Parathyroid adenoma (tissue), 2 donors: ENCODE measurements at regions not wholly inside any gene's neighbourhood (a gene's known extent, or its start where the extent isn't known, plus 50 kb on each side); places are given as distances from the start of the nearest gene placed in this dataset.
"Not testable (repeated sequence)": the region's sequence is repeated elsewhere in the genome, so short reads cannot be mapped to it uniquely, and the experiment has no call there.

Experiments used
- H2AFZ ChIP-seq: fragments of 300-600 bp; sonication (generic); one replicate; pipeline ENCODE4 v1.7.0; 2017; ENCODE audit warnings: antibody characterized with exemption, mild to moderate bottlenecking
- H3K27ac ChIP-seq: fragments of 300-600 bp; sonication (generic); one replicate; pipeline ENCODE4 v1.7.0; 2017
- H3K27me3 ChIP-seq: fragments of 300-600 bp; sonication (generic); one replicate; pipeline ENCODE4 v1.7.0; 2017; ENCODE audit warnings: low read length; ENCODE audit not compliant: control insufficient read depth, insufficient read depth
- H3K36me3 ChIP-seq: fragments of 300-600 bp; sonication (generic); one replicate; pipeline ENCODE4 v1.7.0; 2017; ENCODE audit warnings: low read length; ENCODE audit not compliant: control insufficient read depth, insufficient read depth
- H3K4me1 ChIP-seq: fragments of 300-600 bp; sonication (generic); one replicate; pipeline ENCODE4 v1.7.0; 2017; ENCODE audit warnings: control low read depth
- H3K4me2 ChIP-seq: fragments of 300-600 bp; sonication (generic); one replicate; pipeline ENCODE4 v1.7.0; 2017; ENCODE audit warnings: low read length
- H3K4me3 ChIP-seq: fragments of 300-600 bp; sonication (generic); one replicate; pipeline ENCODE4 v1.7.0; 2017; ENCODE audit warnings: low read depth, low read length
- H3K79me2 ChIP-seq: fragments of 300-600 bp; sonication (generic); one replicate; pipeline ENCODE4 v1.7.0; 2017; ENCODE audit warnings: control low read depth
- H3K9ac ChIP-seq: fragments of 300-600 bp; sonication (generic); one replicate; pipeline ENCODE4 v1.7.0; 2017; ENCODE audit warnings: mild to moderate bottlenecking
- H3K9me3 ChIP-seq: fragments of 300-600 bp; sonication (generic); one replicate; pipeline ENCODE4 v1.7.0; 2017; ENCODE audit warnings: low read length; ENCODE audit not compliant: control insufficient read depth
- TF ChIP-seq, protein P1 (sequence below): fragments of 300-600 bp; sonication (generic); IDR thresholded peaks from one replicate; pipeline ENCODE4 v1.7.0; 2017; ENCODE audit warnings: antibody characterized with exemption, mild to moderate bottlenecking
- donor health status: primary hyperparathyroidism.

DNA sequence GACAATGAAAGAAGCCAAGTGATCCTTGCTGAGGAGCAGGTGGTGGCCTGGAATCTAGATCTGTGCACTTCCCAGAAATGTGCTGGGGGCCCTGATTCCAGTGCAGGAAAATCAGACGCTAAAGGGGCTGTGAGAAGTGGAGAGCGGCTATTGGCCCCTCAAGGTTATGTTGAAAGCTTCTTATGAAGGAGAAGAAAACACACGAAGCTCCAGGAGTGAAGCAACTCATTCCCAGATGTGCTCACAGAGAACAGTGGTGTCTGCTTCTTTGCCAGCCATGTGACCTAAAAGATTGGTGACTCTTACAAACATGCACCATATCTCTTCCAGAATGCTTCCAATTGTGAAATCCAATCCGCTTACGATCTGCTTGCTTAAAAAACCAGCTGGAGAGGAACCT lies 679.3 kb upstream of the IGFBP3 start:
- H3K4me3 ChIP-seq = no peak overlapping the region
- H3K27me3 ChIP-seq = no peaks in the 10 kb centered on the region
- no peak overlapping the region for H3K9ac ChIP-seq
- TF ChIP-seq, protein P1, sequence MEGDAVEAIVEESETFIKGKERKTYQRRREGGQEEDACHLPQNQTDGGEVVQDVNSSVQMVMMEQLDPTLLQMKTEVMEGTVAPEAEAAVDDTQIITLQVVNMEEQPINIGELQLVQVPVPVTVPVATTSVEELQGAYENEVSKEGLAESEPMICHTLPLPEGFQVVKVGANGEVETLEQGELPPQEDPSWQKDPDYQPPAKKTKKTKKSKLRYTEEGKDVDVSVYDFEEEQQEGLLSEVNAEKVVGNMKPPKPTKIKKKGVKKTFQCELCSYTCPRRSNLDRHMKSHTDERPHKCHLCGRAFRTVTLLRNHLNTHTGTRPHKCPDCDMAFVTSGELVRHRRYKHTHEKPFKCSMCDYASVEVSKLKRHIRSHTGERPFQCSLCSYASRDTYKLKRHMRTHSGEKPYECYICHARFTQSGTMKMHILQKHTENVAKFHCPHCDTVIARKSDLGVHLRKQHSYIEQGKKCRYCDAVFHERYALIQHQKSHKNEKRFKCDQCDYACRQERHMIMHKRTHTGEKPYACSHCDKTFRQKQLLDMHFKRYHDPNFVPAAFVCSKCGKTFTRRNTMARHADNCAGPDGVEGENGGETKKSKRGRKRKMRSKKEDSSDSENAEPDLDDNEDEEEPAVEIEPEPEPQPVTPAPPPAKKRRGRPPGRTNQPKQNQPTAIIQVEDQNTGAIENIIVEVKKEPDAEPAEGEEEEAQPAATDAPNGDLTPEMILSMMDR = no peak
- H3K4me2 ChIP-seq = no peak overlapping the region
- no peaks in the 10 kb centered on the region for H3K79me2 ChIP-seq
- no peaks in the 10 kb centered on the region for H3K36me3 ChIP-seq
- no peaks in the 10 kb centered on the region for H3K9me3 ChIP-seq
- no peak overlapping the region for H3K27ac ChIP-seq
- no peaks in the 10 kb centered on the region for H3K4me1 ChIP-seq
- no peak overlapping the region for H2AFZ ChIP-seq

DNA sequence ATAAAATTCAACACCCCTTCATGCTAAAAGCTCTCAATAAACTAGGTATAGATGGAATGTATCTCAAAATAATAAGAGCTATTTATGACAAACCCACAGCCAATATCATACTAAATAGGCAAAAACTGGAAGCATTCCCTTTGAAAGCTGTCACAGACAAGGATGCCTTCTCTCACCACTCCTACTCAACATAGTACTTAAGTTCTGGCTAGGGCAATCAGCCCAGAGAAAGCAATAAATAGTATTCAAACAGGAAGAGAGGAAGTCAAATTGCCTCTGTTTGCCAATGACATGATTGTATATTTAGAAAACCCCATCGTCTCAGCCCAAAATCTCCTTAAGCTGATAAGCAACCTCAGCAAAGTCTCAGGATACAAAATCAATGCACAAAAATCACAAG lies 673.8 kb upstream of the IGFBP3 start:
- not testable (repeated sequence) for H3K4me3 ChIP-seq, H3K27ac ChIP-seq, H3K9ac ChIP-seq, H3K27me3 ChIP-seq, H3K36me3 ChIP-seq, H2AFZ ChIP-seq, H3K4me1 ChIP-seq, H3K4me2 ChIP-seq, H3K79me2 ChIP-seq, H3K9me3 ChIP-seq

DNA sequence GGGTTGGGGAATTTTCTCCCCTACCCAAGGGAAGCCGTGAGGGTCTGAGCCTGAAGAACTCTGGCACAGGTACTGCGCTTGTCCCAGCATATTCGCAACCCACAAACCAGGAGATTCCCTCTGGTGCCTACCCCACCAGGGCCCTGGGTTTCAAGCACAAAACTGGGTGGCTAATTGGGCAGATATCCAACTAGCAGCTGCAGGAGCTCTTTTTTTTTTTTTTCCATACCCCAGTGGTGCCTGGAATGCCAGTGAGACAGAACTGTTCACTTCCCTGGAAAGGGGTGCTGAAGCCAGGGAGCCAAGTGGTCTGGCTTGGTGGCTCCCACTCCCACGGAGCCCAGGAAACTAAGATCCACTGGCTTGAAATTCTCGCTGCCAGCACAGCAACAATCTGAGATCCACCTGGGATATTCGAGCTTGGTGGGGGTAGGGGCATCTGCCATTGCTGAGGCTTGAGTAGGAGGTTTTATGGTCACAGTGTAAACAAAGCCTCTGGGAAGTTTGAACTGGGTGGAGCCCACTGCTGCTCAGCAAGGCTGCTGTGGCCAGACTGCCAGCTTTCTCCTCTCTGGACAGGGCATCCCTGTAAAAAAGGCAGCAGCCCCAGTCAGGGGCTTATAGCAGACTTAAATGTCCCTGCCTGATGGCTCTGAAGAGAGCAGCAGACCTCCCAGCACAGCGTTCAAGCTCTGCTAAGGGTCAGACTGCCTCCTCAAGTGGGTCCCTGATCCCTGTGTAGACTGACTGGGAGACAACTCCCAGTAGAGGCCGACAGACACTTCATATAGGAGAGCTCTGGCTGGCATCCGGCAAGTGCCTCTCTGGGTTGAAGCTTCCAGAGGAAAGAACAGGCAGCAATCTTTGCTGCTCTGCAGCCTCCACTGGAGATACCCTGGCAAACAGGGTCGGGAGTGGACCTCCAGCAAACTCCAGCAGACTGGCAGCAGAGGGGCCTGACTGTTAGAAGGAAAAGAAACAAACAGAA lies 670.1 kb upstream of the IGFBP3 start:
- not testable (repeated sequence) for H3K36me3 ChIP-seq, H3K9me3 ChIP-seq, H2AFZ ChIP-seq, H3K79me2 ChIP-seq, H3K4me3 ChIP-seq, H3K9ac ChIP-seq, H3K4me2 ChIP-seq, H3K4me1 ChIP-seq, H3K27ac ChIP-seq, H3K27me3 ChIP-seq

DNA sequence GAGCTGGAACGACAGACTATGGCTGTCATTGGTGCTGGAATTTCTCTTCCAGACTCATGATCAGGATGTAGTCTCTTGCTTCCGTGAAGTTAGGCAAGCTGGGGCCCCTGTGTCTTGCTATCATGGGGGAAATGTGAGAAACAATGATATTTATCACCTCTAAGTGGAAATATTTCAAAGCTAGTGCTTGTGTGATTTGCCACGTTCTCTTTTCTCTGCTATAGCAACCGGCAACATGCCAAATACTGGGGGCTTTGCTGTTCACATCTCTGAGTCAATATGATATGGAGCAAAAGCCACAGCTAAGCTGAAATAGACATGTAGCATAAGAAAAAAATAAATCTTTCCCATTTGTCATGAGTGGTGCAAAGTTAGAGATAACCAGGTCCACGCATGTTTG lies 668.2 kb upstream of the IGFBP3 start:
- Histone ChIP-seq H3K4me3 (no peak overlapping the region), H3K36me3 (no peaks in the 10 kb centered on the region), H3K9me3 (no peaks in the 10 kb centered on the region), H3K4me2 (no peak overlapping the region), H3K4me1 (no peaks in the 10 kb centered on the region), H3K27ac (no peak overlapping the region), H3K27me3 (no peaks in the 10 kb centered on the region), H3K79me2 (no peaks in the 10 kb centered on the region), H3K9ac (no peak overlapping the region), H2AFZ (peak overlapping the region; percentile 13)
- TF ChIP-seq, protein P1 = no peak

DNA sequence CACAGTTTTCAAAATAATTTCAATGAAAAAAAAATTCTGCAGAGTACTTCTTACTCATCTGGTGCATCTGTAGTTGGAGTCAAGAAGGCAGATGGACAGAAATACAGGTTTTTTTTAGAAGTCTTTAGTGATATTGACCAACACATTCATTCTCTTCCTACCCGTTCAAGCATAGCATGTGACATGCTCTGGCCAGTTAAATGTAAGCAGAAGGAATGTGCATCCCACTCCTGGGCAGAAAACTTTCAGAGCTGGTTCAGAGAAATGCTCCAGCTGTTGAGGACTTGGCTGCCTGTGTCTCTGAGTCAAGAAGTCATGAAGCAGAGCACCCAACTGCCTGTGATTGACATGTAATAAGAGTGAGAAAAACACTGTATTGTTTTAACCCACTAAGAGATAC lies 665.3 kb upstream of the IGFBP3 start:
- H3K79me2 ChIP-seq = no peaks in the 10 kb centered on the region
- TF ChIP-seq, protein P1 = no peak
- no peak overlapping the region for H3K4me3 ChIP-seq
- H3K27me3 ChIP-seq = no peaks in the 10 kb centered on the region
- no peak overlapping the region for H3K27ac ChIP-seq
- no peaks in the 10 kb centered on the region for H3K36me3 ChIP-seq
- H3K9ac ChIP-seq = no peak overlapping the region
- no peak overlapping the region for H3K4me2 ChIP-seq
- no peaks in the 10 kb centered on the region for H3K9me3 ChIP-seq
- H3K4me1 ChIP-seq = no peaks in the 10 kb centered on the region
- H2AFZ ChIP-seq = no peak overlapping the region
